Thyroid gland (tissue), 4 donors: ENCODE measurements at regions not wholly inside any gene's neighbourhood (a gene's known extent, or its start where the extent isn't known, plus 50 kb on each side); places are given as distances from the start of the nearest gene placed in this dataset.

Source experiments
- DNase-seq, 2 donors: peaks; one replicate each; pipeline ENCODE4 v3.0.0-alpha.2; 2019
- H3K27ac ChIP-seq, 3 donors: fragments of 200-600 bp; sonication (generic); 1 replicate in 2 of 3; 2 replicates in 1 of 3; pipeline ENCODE4 v1.5.1; 2016 to 2019; ENCODE audit warnings: mild to moderate bottlenecking in 1 of 3, moderate library complexity in 1 of 3
- H3K27me3 ChIP-seq: fragments of 200-600 bp; sonication (generic); one replicate; pipeline ENCODE4 v1.5.1; 2019
- H3K36me3 ChIP-seq, 2 donors: fragments of 200-600 bp; sonication (generic); one replicate each; pipeline ENCODE4 v1.5.1; 2016 to 2019
- H3K4me1 ChIP-seq, 2 donors: fragments of 200-600 bp; sonication (generic); one replicate each; pipeline ENCODE4 v1.5.1; 2017 to 2019
- H3K4me3 ChIP-seq, 3 donors: fragments of 200-600 bp; sonication (generic); replicated peaks in 1 of 3; 1 replicate in 2 of 3; 2 replicates in 1 of 3; pipeline ENCODE4 v1.5.1; 2016; ENCODE audit warnings: mild to moderate bottlenecking in 1 of 3
- H3K9me3 ChIP-seq: fragments of 200-600 bp; sonication (generic); one replicate; pipeline ENCODE4 v1.5.1; 2017
- POLR2A ChIP-seq, 2 donors: fragments of 450-650 bp; IDR thresholded peaks; one replicate each; pipeline ENCODE4 v1.6.1; 2017; ENCODE audit warnings: antibody characterized with exemption in 2 of 2, mild to moderate bottlenecking in 2 of 2, moderate library complexity in 1 of 2
- WGBS, 2 donors: methylation state at CpG; one replicate each; pipeline ENCODE4 v1.1.5; 2017; 5-methylcytosine and 5-hydroxymethylcytosine counted together
- intact Hi-C: fragments of 100-400 bp; cut with DNase I; formaldehyde crosslinking; loops from one replicate; pipeline ENCODE4 v1.15.1; 2023
- TF ChIP-seq, protein P1 (sequence below), 6 experiments: fragments of 200-600 bp in 3 of 6; fragments of 450-650 bp in 3 of 6; sonication (generic) in 3 of 6; IDR thresholded peaks; one replicate each; pipeline ENCODE4 v1.5.1; 2016 to 2019; ENCODE audit warnings: antibody characterized with exemption in 6 of 6, mild to moderate bottlenecking in 2 of 6, inconsistent platforms in 1 of 6, moderate library complexity in 1 of 6

DNA sequence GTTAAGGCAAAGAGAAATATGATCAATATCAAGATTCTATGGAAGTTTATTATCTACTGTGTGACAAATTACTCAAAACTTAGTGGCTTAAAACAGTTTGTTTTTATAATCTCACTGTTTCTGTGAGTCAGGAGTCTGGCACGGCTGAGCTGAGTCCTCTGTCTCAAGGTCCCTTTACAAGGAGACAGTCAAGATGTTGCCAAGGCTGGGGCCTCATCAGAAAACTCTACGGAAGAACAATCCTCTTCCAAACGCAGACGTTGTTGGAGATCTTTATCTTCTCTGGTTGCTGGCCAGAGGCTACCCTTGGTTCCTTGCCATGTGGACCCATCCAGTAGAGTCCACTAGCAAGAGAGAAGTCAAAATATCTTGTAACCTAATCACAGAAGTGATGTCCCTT is 100.6 kb upstream of the CCND2 start:
- H3K27me3 ChIP-seq, result no peaks in the 10 kb centered on the region

DNA sequence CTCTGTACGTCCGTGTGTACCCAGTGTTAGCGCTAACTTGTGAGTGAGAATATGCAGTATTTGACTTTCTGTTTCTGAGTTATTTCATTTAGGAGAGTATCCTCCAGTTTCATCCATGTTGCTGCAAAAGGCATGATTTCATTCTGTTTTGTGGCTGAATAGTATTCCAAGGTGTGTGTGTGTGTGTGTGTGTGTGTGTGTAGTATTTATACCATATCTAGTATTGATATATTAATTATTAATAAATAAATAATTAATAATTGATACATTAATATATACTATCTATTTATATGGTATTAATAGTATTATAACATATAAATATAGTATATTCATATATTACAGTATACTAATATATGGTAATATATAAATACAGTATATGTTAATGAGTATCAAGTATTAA is 101.8 kb upstream of the CCND2 start:
- Histone ChIP-seq H3K27ac (no peak overlapping the region), H3K9me3 (no peaks in the 10 kb centered on the region), H3K36me3 (no peaks in the 10 kb centered on the region), H3K27me3 (no peaks in the 10 kb centered on the region), H3K4me3 (no peak overlapping the region), H3K4me1 (peaks cover 0 to 19% of the 10 kb centered on the region in 2 donors)
- 95 to 96% methylated on average over 3 of the region's 3 CpGs for WGBS, 2 donors
- no peak for DNase-seq
- intact Hi-C loops, result no loop called here
- no peak for TF ChIP-seq POLR2A (IDR thresholded peaks at IDR 0.05)
- TF ChIP-seq, protein P1, sequence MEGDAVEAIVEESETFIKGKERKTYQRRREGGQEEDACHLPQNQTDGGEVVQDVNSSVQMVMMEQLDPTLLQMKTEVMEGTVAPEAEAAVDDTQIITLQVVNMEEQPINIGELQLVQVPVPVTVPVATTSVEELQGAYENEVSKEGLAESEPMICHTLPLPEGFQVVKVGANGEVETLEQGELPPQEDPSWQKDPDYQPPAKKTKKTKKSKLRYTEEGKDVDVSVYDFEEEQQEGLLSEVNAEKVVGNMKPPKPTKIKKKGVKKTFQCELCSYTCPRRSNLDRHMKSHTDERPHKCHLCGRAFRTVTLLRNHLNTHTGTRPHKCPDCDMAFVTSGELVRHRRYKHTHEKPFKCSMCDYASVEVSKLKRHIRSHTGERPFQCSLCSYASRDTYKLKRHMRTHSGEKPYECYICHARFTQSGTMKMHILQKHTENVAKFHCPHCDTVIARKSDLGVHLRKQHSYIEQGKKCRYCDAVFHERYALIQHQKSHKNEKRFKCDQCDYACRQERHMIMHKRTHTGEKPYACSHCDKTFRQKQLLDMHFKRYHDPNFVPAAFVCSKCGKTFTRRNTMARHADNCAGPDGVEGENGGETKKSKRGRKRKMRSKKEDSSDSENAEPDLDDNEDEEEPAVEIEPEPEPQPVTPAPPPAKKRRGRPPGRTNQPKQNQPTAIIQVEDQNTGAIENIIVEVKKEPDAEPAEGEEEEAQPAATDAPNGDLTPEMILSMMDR (IDR thresholded peaks at IDR 0.05), result no peak

More for the DNA sequence above, 100.6 kb upstream of the CCND2 start:
- H3K27ac ChIP-seq, result no peak overlapping the region
- WGBS, 2 donors, result 9 to 14% methylated on average over 4 of the region's 4 CpGs
- no peaks in the 10 kb centered on the region for H3K9me3 ChIP-seq
- H3K36me3 ChIP-seq, result no peaks in the 10 kb centered on the region
- H3K4me3 ChIP-seq, result no peak overlapping the region
- TF ChIP-seq, protein P1 (IDR thresholded peaks at IDR 0.05), result no peak
- TF ChIP-seq POLR2A (IDR thresholded peaks at IDR 0.05), result no peak
- peak; percentile 25 to 55 for DNase-seq
- intact Hi-C loops, result no loop called here
- H3K4me1 ChIP-seq, result peaks cover 0 to 12% of the 10 kb centered on the region in 2 donors

DNA sequence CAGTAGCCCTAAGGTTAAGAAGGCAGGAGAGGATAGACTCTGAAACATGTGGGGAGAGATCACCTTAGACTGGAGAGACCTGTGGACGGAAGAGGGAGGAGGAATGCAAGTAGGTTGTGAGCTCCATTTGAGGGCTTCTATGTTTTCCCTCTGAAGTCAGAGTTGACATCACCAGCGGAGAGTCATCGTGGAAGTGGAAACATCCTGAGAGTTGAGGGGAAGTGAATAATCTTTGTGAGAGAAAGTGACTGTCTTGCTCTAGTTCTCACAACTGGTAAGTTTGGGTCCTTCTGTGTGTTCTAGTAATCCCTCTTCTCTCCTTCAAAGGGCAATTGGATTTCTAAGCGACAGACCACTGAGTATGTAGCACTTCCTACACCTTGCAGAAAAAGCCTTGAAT is 103.6 kb upstream of the CCND2 start:
- no peak overlapping the region for H3K27ac ChIP-seq
- WGBS, 2 donors, result 78 to 88% methylated on average over 4 of the region's 4 CpGs
- peaks cover 0 to 24% of the 10 kb centered on the region in 2 donors for H3K4me1 ChIP-seq
- H3K4me3 ChIP-seq, result no peak overlapping the region
- DNase-seq, result no peak
- no peak for TF ChIP-seq POLR2A (IDR thresholded peaks at IDR 0.05)
- TF ChIP-seq, protein P1 (IDR thresholded peaks at IDR 0.05), result no peak
- no peaks in the 10 kb centered on the region for H3K9me3 ChIP-seq
- no peaks in the 10 kb centered on the region for H3K27me3 ChIP-seq
- intact Hi-C loops, result no loop called here
- H3K36me3 ChIP-seq, result no peaks in the 10 kb centered on the region

DNA sequence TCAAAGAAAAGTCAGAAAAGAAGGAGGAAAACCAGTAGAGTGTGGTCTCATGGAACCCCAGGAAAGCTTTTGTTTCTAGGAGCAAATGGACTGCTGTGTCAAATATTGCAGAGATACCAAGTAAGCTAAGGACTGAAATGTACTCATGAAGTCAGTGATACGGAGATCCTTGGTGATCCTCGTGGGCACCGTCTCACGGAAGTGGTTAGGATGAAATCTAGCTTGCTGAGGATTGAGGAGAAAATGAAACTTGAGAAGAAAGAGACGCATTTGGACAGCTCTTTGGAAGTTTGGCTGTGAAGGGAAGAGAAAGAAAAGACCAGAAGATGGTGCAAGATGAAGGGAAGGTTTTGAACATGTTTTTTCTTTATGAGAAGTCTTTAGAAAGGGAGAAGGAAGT is 104.0 kb upstream of the CCND2 start:
- no peaks in the 10 kb centered on the region for H3K9me3 ChIP-seq
- TF ChIP-seq, protein P1 (IDR thresholded peaks at IDR 0.05), result no peak
- no peak for TF ChIP-seq POLR2A (IDR thresholded peaks at IDR 0.05)
- H3K4me1 ChIP-seq, result peaks cover 4 to 29% of the 10 kb centered on the region in 2 donors
- no peaks in the 10 kb centered on the region for H3K36me3 ChIP-seq
- DNase-seq, result peak; percentile 41 to 46
- no peaks in the 10 kb centered on the region for H3K27me3 ChIP-seq
- WGBS, 2 donors, result 35 to 40% methylated on average over 5 of the region's 5 CpGs
- H3K4me3 ChIP-seq, result no peak overlapping the region
- H3K27ac ChIP-seq, result peak overlapping the region in 1 of 3 donors; percentile 9
- intact Hi-C loops, result no loop called here

DNA sequence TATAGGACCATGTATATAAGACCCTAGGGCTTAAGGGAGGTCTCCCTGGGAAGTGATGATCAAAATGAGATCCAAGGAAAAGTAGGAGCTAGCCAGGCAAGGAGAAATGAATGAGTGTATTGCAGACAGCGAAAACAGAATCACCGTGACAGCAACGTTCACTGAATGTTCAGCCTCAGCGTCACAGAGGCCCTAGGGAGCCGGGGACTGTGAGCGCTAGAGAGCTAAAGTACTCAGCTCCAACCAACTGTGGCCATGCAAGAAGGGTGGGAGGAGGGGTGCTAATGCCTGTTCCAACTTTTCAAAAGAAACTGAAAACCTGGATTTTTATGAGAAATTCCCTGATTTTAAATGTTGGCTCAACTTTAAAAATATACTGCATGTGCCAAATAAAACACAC is 105.5 kb upstream of the CCND2 start:
- 17 to 21% methylated on average over 6 of the region's 6 CpGs for WGBS, 2 donors
- peak; percentile 85 to 89 for DNase-seq
- H3K9me3 ChIP-seq, result no peaks in the 10 kb centered on the region
- TF ChIP-seq, protein P1 (IDR thresholded peaks at IDR 0.05), result no peak
- no peak for TF ChIP-seq POLR2A (IDR thresholded peaks at IDR 0.05)
- peak overlapping the region; percentile 56 to 73 (median 58) for H3K27ac ChIP-seq
- no peaks in the 10 kb centered on the region for H3K27me3 ChIP-seq
- no peaks in the 10 kb centered on the region for H3K36me3 ChIP-seq
- intact Hi-C loops, result no loop called here
- H3K4me1 ChIP-seq, result peaks cover 4 to 35% of the 10 kb centered on the region in 2 donors
- no peak overlapping the region for H3K4me3 ChIP-seq
